Transverse colon (tissue), 4 donors: ENCODE measurements at regions not wholly inside any gene's neighbourhood (a gene's known extent, or its start where the extent isn't known, plus 50 kb on each side); places are given as distances from the start of the nearest gene placed in this dataset.

Experiments
- CTCF ChIP-seq, 5 experiments: fragments of 200-600 bp in 3 of 5; fragments of 450-650 bp in 2 of 5; sonication (generic) in 3 of 5; IDR thresholded peaks; 1 replicate in 2 of 5; 2 replicates in 3 of 5; pipeline ENCODE4 v1.5.1; 2016 to 2017; ENCODE audit warnings: antibody characterized with exemption in 5 of 5, inconsistent platforms in 3 of 5, mild to moderate bottlenecking in 2 of 5, moderate library complexity in 1 of 5
- EP300 ChIP-seq: sonication (generic); formaldehyde crosslinking; IDR thresholded peaks from one replicate; pipeline ENCODE4 v1.6.1; 2017; ENCODE audit warnings: antibody characterized with exemption, low read depth
- POLR2A ChIP-seq: fragments of 450-650 bp; IDR thresholded peaks from one replicate; pipeline ENCODE4 v1.6.1; 2016; ENCODE audit warnings: antibody characterized with exemption, mild to moderate bottlenecking, moderate library complexity
- POLR2AphosphoS5 ChIP-seq, 3 donors: sonication (generic); formaldehyde crosslinking; IDR thresholded peaks; one replicate each; pipeline ENCODE4 v1.6.1; 2016; ENCODE audit warnings: antibody characterized with exemption in 3 of 3

- TF ChIP-seq CTCF (IDR thresholded peaks at IDR 0.05) = no peak
- TF ChIP-seq EP300 = no peak
- TF ChIP-seq POLR2A = no peak
- TF ChIP-seq POLR2AphosphoS5 (IDR thresholded peaks at IDR 0.05) = no peak
Measured at GRCh38 chr22:49009359-49010063, 818.2 kb downstream of the BRD1 start.
